ENCODE measurements at regions not wholly inside any gene's neighbourhood (a gene's known extent, or its start where the extent isn't known, plus 50 kb on each side); places are given as distances from the start of the nearest gene placed in this dataset.

GRCh38 chr5:118554981-118555380, 433.4 kb downstream of the DTWD2 start:
- FAIRE-seq = no peak
- H3K9ac ChIP-seq (replicated peaks; ENCODE audit: extremely low read depth, insufficient read depth, low read length) = no peak overlapping the region

GRCh38 chr5:118554241-118554640, 434.1 kb downstream of the DTWD2 start:
- FAIRE-seq (no peak), DNase-seq (ENCODE audit: low read depth, low spot score) (no peak)
- no peak overlapping the region for H2AFZ ChIP-seq (ENCODE audit: low read depth, low read length)
- no peak overlapping the region for H3K4me2 ChIP-seq (ENCODE audit: insufficient read depth, low read length)
- ChIA-PET POLR2A (no interaction called here), CTCF (no interaction called here)
- BruUV-seq (replicated peaks) = no TSS peak
- no peaks in the 10 kb centered on the region for H4K20me1 ChIP-seq (replicated peaks; ENCODE audit: control insufficient read depth, extremely low read depth, insufficient read depth, low read length)
- H3K9me1 ChIP-seq (replicated peaks; ENCODE audit: control insufficient read depth, extremely low read depth, insufficient read depth, low read length) = no peaks in the 10 kb centered on the region
- no peaks in the 10 kb centered on the region for H3K27me3 ChIP-seq (ENCODE audit: control insufficient read depth in 2 of 2, insufficient read depth in 2 of 2, low read length in 2 of 2)
- H3K9me3 ChIP-seq (replicated peaks; ENCODE audit: control insufficient read depth, insufficient read depth, low read length) = no peaks in the 10 kb centered on the region
- dilution Hi-C loops (cut with MboI; ENCODE audit: extremely low pct_ligation_motif_present, low sequenced_read_pairs) = no loop called here
- no peak overlapping the region for H3K9ac ChIP-seq (replicated peaks; ENCODE audit: extremely low read depth, insufficient read depth, low read length)
- H3K4me3 ChIP-seq (replicated peaks in 1 of 3; ENCODE audit: insufficient read depth in 1 of 3, low read depth in 1 of 3, low read length in 3 of 3) = no peak overlapping the region
- no peaks in the 10 kb centered on the region for H3K36me3 ChIP-seq (ENCODE audit: control insufficient read depth in 2 of 2, extremely low read depth in 1 of 2, insufficient read depth in 2 of 2, low read length in 2 of 2)
- H3K27ac ChIP-seq (ENCODE audit: insufficient read depth, low read depth, low read length) = no peak overlapping the region
- H3K79me2 ChIP-seq (ENCODE audit: control insufficient read depth, insufficient read depth, low read length) = no peaks in the 10 kb centered on the region
- intact Hi-C loops (cut with micrococcal nuclease) = no loop called here
- TF ChIP-seq POLR2A (IDR thresholded peaks at IDR 0.05; ENCODE audit: low read depth, low read length) (no peak), FOS (IDR thresholded peaks at IDR 0.05; ENCODE audit: borderline replicate concordance, insufficient read depth, low read length) (no peak), CTCF (IDR thresholded peaks at IDR 0.05; ENCODE audit: extremely low read depth in 1 of 2, insufficient read depth in 1 of 2, low read depth in 1 of 2, low read length in 2 of 2) (no peak), GATA2 (IDR thresholded peaks at IDR 0.05; ENCODE audit: insufficient read depth, insufficient read length, low read depth, low read length) (no peak), POLR2AphosphoS5 (IDR thresholded peaks at IDR 0.05; ENCODE audit: insufficient read depth, low read depth, low read length) (no peak), MYC (IDR thresholded peaks at IDR 0.05; ENCODE audit: low read depth, low read length) (no peak), EZH2 (IDR thresholded peaks at IDR 0.05; ENCODE audit: borderline replicate concordance, low read depth, low read length, severe bottlenecking) (no peak)
- H3K4me1 ChIP-seq (ENCODE audit: control insufficient read depth, extremely low read depth, insufficient read depth, low read length) = no peaks in the 10 kb centered on the region

More at GRCh38 chr5:118554981-118555380, 433.4 kb downstream of the DTWD2 start:
- no peak overlapping the region for H2AFZ ChIP-seq (ENCODE audit: low read depth, low read length)
- no peak for TF ChIP-seq POLR2A (IDR thresholded peaks at IDR 0.05; ENCODE audit: low read depth, low read length)
- no peak for TF ChIP-seq CTCF (IDR thresholded peaks at IDR 0.05; ENCODE audit: extremely low read depth in 1 of 2, insufficient read depth in 1 of 2, low read depth in 1 of 2, low read length in 2 of 2)
- TF ChIP-seq EZH2 (IDR thresholded peaks at IDR 0.05; ENCODE audit: borderline replicate concordance, low read depth, low read length, severe bottlenecking) = no peak
- TF ChIP-seq JUN (IDR thresholded peaks at IDR 0.05; ENCODE audit: borderline replicate concordance, insufficient read depth, insufficient read length, low read depth) = no peak
- intact Hi-C loops (cut with micrococcal nuclease) (no loop called here), dilution Hi-C loops (cut with MboI; ENCODE audit: extremely low pct_ligation_motif_present, low sequenced_read_pairs) (no loop called here)
- H3K4me1 ChIP-seq (ENCODE audit: control insufficient read depth, extremely low read depth, insufficient read depth, low read length) = no peaks in the 10 kb centered on the region
- no peaks in the 10 kb centered on the region for H3K79me2 ChIP-seq (ENCODE audit: control insufficient read depth, insufficient read depth, low read length)
- H3K36me3 ChIP-seq (ENCODE audit: control insufficient read depth in 2 of 2, extremely low read depth in 1 of 2, insufficient read depth in 2 of 2, low read length in 2 of 2) = no peaks in the 10 kb centered on the region
- H3K9me3 ChIP-seq (replicated peaks; ENCODE audit: control insufficient read depth, insufficient read depth, low read length) = no peaks in the 10 kb centered on the region
- no peaks in the 10 kb centered on the region for H3K27me3 ChIP-seq (ENCODE audit: control insufficient read depth in 2 of 2, insufficient read depth in 2 of 2, low read length in 2 of 2)
- no peaks in the 10 kb centered on the region for H4K20me1 ChIP-seq (replicated peaks; ENCODE audit: control insufficient read depth, extremely low read depth, insufficient read depth, low read length)
- ChIA-PET CTCF (no interaction called here), POLR2A (no interaction called here)
- H3K4me3 ChIP-seq (replicated peaks in 1 of 3; ENCODE audit: insufficient read depth in 1 of 3, low read depth in 1 of 3, low read length in 3 of 3) = no peak overlapping the region
- DNase-seq (ENCODE audit: low read depth, low spot score) = no peak
- no peak overlapping the region for H3K27ac ChIP-seq (ENCODE audit: insufficient read depth, low read depth, low read length)
- H3K4me2 ChIP-seq (ENCODE audit: insufficient read depth, low read length) = no peak overlapping the region
- BruUV-seq (replicated peaks) = no TSS peak
- H3K9me1 ChIP-seq (replicated peaks; ENCODE audit: control insufficient read depth, extremely low read depth, insufficient read depth, low read length) = no peaks in the 10 kb centered on the region
